Left ventricle myocardium inferior (tissue), 1 donor: ENCODE measurements at regions not wholly inside any gene's neighbourhood (a gene's known extent, or its start where the extent isn't known, plus 50 kb on each side); places are given as distances from the start of the nearest gene placed in this dataset.

Experiments
- DNase-seq: peaks from one replicate; pipeline ENCODE4 v3.0.0-alpha.2; 2020
- H3K27ac ChIP-seq: fragments of 200-600 bp; replicated peaks from 2 replicates; pipeline ENCODE4 v1.8.0; 2021
- H3K27me3 ChIP-seq: fragments of 200-600 bp; 2 replicates; pipeline ENCODE4 v1.8.0; 2021; ENCODE audit warnings: low read depth
- H3K36me3 ChIP-seq: fragments of 200-600 bp; 2 replicates; pipeline ENCODE4 v1.8.0; 2021
- H3K4me1 ChIP-seq: fragments of 200-600 bp; 2 replicates; pipeline ENCODE4 v1.8.0; 2021
- H3K4me3 ChIP-seq: fragments of 200-600 bp; 2 replicates; pipeline ENCODE4 v1.8.0; 2021; ENCODE audit warnings: mild to moderate bottlenecking, moderate library complexity
- H3K9me3 ChIP-seq: fragments of 200-600 bp; replicated peaks from 2 replicates; pipeline ENCODE4 v1.8.0; 2021
- CTCF ChIP-seq: fragments of 200-600 bp; IDR thresholded peaks from 2 replicates; pipeline ENCODE4 v1.8.0; 2021; ENCODE audit warnings: antibody characterized with exemption, mild to moderate bottlenecking, borderline replicate concordance
- intact Hi-C: fragments of 100-400 bp; cut with micrococcal nuclease; formaldehyde crosslinking; loops from one replicate; pipeline ENCODE4 v1.11.0; 2022
- donor health status: DM: no; HTN: yes; CAD: no; lungs with severe emphysema.

GRCh38 chr2:6545795-6546194 is 319.9 kb downstream of the CMPK2 start:
- intact Hi-C loops = no loop called here
- Histone ChIP-seq H3K4me3 (no peak overlapping the region), H3K27me3 (no peaks in the 10 kb centered on the region), H3K9me3 (peaks cover 13% of the 10 kb centered on the region), H3K36me3 (no peaks in the 10 kb centered on the region), H3K4me1 (no peaks in the 10 kb centered on the region), H3K27ac (no peak overlapping the region)
- no peak for DNase-seq
- TF ChIP-seq CTCF = no peak

- no peaks in the 10 kb centered on the region for H3K9me3 ChIP-seq
- no peak for DNase-seq
- H3K27me3 ChIP-seq = peaks cover 17% of the 10 kb centered on the region
- no peak for TF ChIP-seq CTCF
- H3K4me1 ChIP-seq = no peaks in the 10 kb centered on the region
- H3K4me3 ChIP-seq = no peak overlapping the region
- no peaks in the 10 kb centered on the region for H3K36me3 ChIP-seq
- intact Hi-C loops = no loop called here
- no peak overlapping the region for H3K27ac ChIP-seq
Measured at GRCh38 chr2:6554466-6554865, 311.2 kb downstream of the CMPK2 start.

GRCh38 chr2:6556755-6557154 is 309.0 kb downstream of the CMPK2 start:
- no peaks in the 10 kb centered on the region for H3K36me3 ChIP-seq
- H3K27ac ChIP-seq = no peak overlapping the region
- H3K4me3 ChIP-seq = no peak overlapping the region
- intact Hi-C loops = no loop called here
- DNase-seq = no peak
- no peaks in the 10 kb centered on the region for H3K4me1 ChIP-seq
- H3K27me3 ChIP-seq = peaks cover 17% of the 10 kb centered on the region
- H3K9me3 ChIP-seq = no peaks in the 10 kb centered on the region
- no peak for TF ChIP-seq CTCF

- no peak for DNase-seq
- no peak overlapping the region for H3K27ac ChIP-seq
- H3K4me3 ChIP-seq = no peak overlapping the region
- H3K9me3 ChIP-seq = no peaks in the 10 kb centered on the region
- H3K36me3 ChIP-seq = no peaks in the 10 kb centered on the region
- intact Hi-C loops = no loop called here
- TF ChIP-seq CTCF = no peak
- H3K27me3 ChIP-seq = peaks cover 17% of the 10 kb centered on the region
- no peaks in the 10 kb centered on the region for H3K4me1 ChIP-seq
Measured at GRCh38 chr2:6557737-6558136, 308.0 kb downstream of the CMPK2 start.

- intact Hi-C loops = no loop called here
- no peaks in the 10 kb centered on the region for H3K36me3 ChIP-seq
- H3K9me3 ChIP-seq = no peaks in the 10 kb centered on the region
- no peaks in the 10 kb centered on the region for H3K27me3 ChIP-seq
- no peak for DNase-seq
- no peak for TF ChIP-seq CTCF
- peaks cover 5% of the 10 kb centered on the region for H3K4me1 ChIP-seq
- no peak overlapping the region for H3K4me3 ChIP-seq
- no peak overlapping the region for H3K27ac ChIP-seq
Measured at GRCh38 chr2:6562771-6563170, 302.9 kb downstream of the CMPK2 start.

- no peak for TF ChIP-seq CTCF
- H3K4me1 ChIP-seq = peaks cover 5% of the 10 kb centered on the region
- intact Hi-C loops = no loop called here
- DNase-seq = no peak
- no peaks in the 10 kb centered on the region for H3K27me3 ChIP-seq
- no peak overlapping the region for H3K27ac ChIP-seq
- no peaks in the 10 kb centered on the region for H3K9me3 ChIP-seq
- H3K36me3 ChIP-seq = no peaks in the 10 kb centered on the region
- H3K4me3 ChIP-seq = no peak overlapping the region
Measured at GRCh38 chr2:6564326-6564725, 301.4 kb downstream of the CMPK2 start.
